SU-DHL-6 (cell line): ENCODE measurements at regions not wholly inside any gene's neighbourhood (a gene's known extent, or its start where the extent isn't known, plus 50 kb on each side); places are given as distances from the start of the nearest gene placed in this dataset.

Experiments
- EZH2phosphoT487 ChIP-seq: fragments of 200-600 bp; sonication (generic), shearing (Covaris generic); conservative IDR thresholded peaks from 2 replicates; pipeline ENCODE4 v1.6.1; 2018; ENCODE audit warnings: mild to moderate bottlenecking, antibody characterized with exemption, low read length, moderate library complexity, mixed read lengths
- TF ChIP-seq, protein P1 (sequence below): fragments of 200-600 bp; sonication (generic); IDR thresholded peaks from one replicate; pipeline ENCODE4 v1.5.1; 2017; ENCODE audit warnings: antibody characterized with exemption, mild to moderate bottlenecking, low read length, moderate library complexity; ENCODE audit not compliant: insufficient read depth, poor library complexity, severe bottlenecking

DNA sequence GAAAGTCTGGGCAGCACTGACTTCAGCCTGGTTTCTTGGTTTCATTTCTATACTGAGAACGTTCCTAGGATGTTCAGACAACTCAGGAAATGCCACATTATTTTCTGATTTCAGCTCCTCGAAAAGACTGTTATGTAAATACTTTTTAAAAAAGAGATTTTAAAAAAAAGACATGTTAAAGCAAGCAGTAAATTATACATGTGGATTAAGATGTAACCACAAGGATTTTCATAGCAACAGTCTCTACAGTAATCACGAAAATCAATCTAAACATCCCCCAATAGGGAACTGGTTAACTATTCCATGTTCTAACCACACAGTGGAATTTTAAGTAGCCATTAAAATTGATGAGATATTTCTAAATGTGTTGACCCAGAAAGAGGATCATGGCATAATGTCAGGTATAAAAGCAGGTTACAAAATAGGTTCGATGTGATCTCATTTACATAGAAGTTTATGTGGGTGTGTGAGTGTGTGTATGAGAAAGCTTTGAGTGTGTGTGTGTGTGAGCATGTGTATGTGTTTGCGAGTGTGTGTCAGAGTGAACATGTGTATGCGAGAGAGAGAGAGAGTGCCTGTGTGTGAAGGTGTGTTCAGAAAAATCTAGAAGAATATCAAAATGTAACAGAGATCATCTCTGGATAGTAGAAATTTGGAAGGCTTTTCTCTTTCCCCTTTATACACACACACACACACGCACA, 63.0 kb upstream of the ERCC4 start:
- TF ChIP-seq, protein P1, sequence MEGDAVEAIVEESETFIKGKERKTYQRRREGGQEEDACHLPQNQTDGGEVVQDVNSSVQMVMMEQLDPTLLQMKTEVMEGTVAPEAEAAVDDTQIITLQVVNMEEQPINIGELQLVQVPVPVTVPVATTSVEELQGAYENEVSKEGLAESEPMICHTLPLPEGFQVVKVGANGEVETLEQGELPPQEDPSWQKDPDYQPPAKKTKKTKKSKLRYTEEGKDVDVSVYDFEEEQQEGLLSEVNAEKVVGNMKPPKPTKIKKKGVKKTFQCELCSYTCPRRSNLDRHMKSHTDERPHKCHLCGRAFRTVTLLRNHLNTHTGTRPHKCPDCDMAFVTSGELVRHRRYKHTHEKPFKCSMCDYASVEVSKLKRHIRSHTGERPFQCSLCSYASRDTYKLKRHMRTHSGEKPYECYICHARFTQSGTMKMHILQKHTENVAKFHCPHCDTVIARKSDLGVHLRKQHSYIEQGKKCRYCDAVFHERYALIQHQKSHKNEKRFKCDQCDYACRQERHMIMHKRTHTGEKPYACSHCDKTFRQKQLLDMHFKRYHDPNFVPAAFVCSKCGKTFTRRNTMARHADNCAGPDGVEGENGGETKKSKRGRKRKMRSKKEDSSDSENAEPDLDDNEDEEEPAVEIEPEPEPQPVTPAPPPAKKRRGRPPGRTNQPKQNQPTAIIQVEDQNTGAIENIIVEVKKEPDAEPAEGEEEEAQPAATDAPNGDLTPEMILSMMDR = no peak
- TF ChIP-seq EZH2phosphoT487 = no peak
